Lower lobe of right lung (tissue), 2 donors: ENCODE measurements at regions not wholly inside any gene's neighbourhood (a gene's known extent, or its start where the extent isn't known, plus 50 kb on each side); places are given as distances from the start of the nearest gene placed in this dataset.

Experiments
- ATAC-seq, 2 donors: fragments of 200-7000 bp; cut with Tn5 transposase; one replicate each; pipeline ENCODE4 v1.9.1; 2020 to 2022; ENCODE audit warnings: mild to moderate bottlenecking in 2 of 2, moderate library complexity in 2 of 2
- DNase-seq: peaks from one replicate; pipeline ENCODE4 v3.0.0-alpha.2; 2020
- H3K27ac ChIP-seq: fragments of 200-600 bp; one replicate; pipeline ENCODE4 v1.8.0; 2022
- H3K27me3 ChIP-seq: fragments of 200-600 bp; one replicate; pipeline ENCODE4 v1.8.0; 2022; ENCODE audit warnings: low read depth
- H3K36me3 ChIP-seq: fragments of 200-600 bp; one replicate; pipeline ENCODE4 v1.8.0; 2022; ENCODE audit warnings: mild to moderate bottlenecking
- H3K4me1 ChIP-seq: fragments of 200-600 bp; one replicate; pipeline ENCODE4 v1.8.0; 2022
- H3K4me3 ChIP-seq: fragments of 200-600 bp; one replicate; pipeline ENCODE4 v1.8.0; 2022; ENCODE audit warnings: mild to moderate bottlenecking
- H3K9me3 ChIP-seq: fragments of 200-600 bp; one replicate; pipeline ENCODE4 v1.8.0; 2022
- CTCF ChIP-seq: fragments of 200-600 bp; IDR thresholded peaks from one replicate; pipeline ENCODE4 v1.8.0; 2022; ENCODE audit warnings: antibody characterized with exemption, mild to moderate bottlenecking
- intact Hi-C: fragments of 100-400 bp; cut with DNase I; formaldehyde crosslinking; loops from one replicate; pipeline ENCODE4 v1.11.0; 2022
- donor health status: DM: no; HTN: yes; CAD: no; lungs with severe emphysema.

DNA sequence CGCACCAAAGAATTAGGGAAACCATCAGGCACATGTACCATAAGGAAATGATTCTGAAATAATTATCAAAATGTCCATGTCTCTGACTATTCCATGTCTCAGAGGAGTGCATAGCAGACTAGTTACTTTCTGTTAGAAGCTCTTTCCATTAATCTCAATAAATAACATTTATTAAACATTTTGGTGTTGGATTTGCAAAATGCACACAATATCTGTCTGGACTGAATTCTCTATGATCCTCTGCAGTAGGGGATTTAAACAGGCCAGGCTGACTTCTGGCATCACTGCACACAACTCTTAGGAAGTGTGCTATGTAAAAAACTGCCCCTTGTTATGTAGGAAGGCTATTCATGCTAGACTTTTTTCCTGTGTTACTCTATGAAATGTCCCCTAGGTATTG is 283.3 kb upstream of the CDH5 start:
- no peaks in the 10 kb centered on the region for H3K4me1 ChIP-seq
- no peak overlapping the region for H3K4me3 ChIP-seq
- no peaks in the 10 kb centered on the region for H3K36me3 ChIP-seq
- H3K27me3 ChIP-seq, result no peaks in the 10 kb centered on the region
- DNase-seq (no peak), ATAC-seq (no peak)
- no peak for TF ChIP-seq CTCF
- intact Hi-C loops, result no loop called here
- no peak overlapping the region for H3K27ac ChIP-seq
- no peaks in the 10 kb centered on the region for H3K9me3 ChIP-seq

DNA sequence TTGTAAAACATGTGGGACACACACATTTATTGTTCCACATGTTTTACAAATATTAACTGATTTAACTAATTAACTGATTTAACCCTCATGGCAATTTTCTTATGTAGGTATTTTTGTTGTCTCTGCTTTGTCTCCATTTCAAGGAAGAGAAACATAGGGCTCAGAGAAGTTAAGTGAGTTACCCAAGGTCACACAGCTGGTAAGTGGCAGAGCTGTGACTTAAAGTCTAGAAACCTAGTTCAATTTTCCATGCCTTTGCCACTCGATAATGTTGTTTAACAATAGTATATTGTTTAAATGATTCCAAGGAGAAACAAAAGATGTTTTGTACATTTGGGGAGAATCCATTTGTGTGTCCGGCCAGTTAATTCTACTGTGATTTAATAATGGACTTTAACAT is 284.1 kb upstream of the CDH5 start:
- no peak for TF ChIP-seq CTCF
- intact Hi-C loops, result no loop called here
- Histone ChIP-seq H3K27ac (no peak overlapping the region), H3K27me3 (no peaks in the 10 kb centered on the region), H3K4me1 (no peaks in the 10 kb centered on the region), H3K9me3 (no peaks in the 10 kb centered on the region), H3K4me3 (no peak overlapping the region), H3K36me3 (no peaks in the 10 kb centered on the region)
- ATAC-seq, result no peak
- DNase-seq, result no peak

GRCh38 chr16:66081775-66082366 is 284.6 kb upstream of the CDH5 start:
- peak in 1 of 2 donors; percentile 36 for ATAC-seq
- no peaks in the 10 kb centered on the region for H3K4me1 ChIP-seq
- DNase-seq, result no peak
- no peaks in the 10 kb centered on the region for H3K27me3 ChIP-seq
- no peak overlapping the region for H3K27ac ChIP-seq
- no peaks in the 10 kb centered on the region for H3K9me3 ChIP-seq
- no peaks in the 10 kb centered on the region for H3K36me3 ChIP-seq
- intact Hi-C loops, result no loop called here
- no peak for TF ChIP-seq CTCF
- H3K4me3 ChIP-seq, result no peak overlapping the region

GRCh38 chr16:66079671-66080334 is 286.7 kb upstream of the CDH5 start:
- ATAC-seq (no peak), DNase-seq (no peak)
- H3K27me3 ChIP-seq, result no peaks in the 10 kb centered on the region
- no peaks in the 10 kb centered on the region for H3K4me1 ChIP-seq
- H3K9me3 ChIP-seq, result no peaks in the 10 kb centered on the region
- H3K4me3 ChIP-seq, result no peak overlapping the region
- no peaks in the 10 kb centered on the region for H3K36me3 ChIP-seq
- intact Hi-C loops, result no loop called here
- TF ChIP-seq CTCF, result no peak
- no peak overlapping the region for H3K27ac ChIP-seq

DNA sequence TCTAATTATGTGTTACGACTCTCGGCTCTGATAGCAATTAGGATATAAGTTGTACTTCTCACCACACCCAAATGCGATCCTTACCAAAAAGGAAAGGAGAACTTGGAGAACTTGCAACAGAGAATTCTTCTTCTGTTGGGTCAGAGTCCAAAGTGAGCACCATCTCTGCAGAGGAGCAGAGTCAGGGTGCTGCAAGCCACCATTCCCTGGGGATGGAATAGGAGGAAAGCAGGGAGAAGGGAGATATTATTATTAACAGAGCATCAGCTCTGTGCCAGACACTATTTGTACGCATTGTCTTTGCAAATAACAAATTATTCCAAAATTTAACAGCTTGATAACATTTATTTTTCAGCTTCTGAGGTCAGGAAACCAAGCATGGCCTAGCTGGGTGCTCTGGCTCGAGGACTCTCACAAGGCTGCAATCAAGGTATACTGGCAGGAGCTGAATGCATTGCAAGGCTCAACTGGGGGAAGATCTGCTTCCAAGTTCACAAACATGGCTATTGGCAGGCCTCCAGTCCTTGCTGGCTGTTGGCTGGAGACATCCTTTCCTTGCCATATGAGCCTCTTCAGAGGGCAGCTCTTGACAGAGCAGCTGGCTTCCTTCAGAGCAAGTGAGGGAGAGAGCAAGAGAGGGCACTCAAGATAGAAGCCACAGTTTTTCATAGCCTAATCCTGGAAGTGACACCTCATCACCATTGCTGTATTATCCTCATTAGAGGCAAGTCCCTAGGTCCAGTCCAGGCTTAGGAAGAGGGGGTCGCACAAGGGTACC is 296.2 kb upstream of the CDH5 start:
- TF ChIP-seq CTCF, result no peak
- ATAC-seq (peak; percentile 58 to 80), DNase-seq (peak; percentile 53)
- Histone ChIP-seq H3K4me3 (no peak overlapping the region), H3K36me3 (no peaks in the 10 kb centered on the region), H3K27ac (no peak overlapping the region), H3K9me3 (no peaks in the 10 kb centered on the region), H3K4me1 (peaks cover 6% of the 10 kb centered on the region), H3K27me3 (no peaks in the 10 kb centered on the region)
- intact Hi-C loops, result no loop called here
